ENCODE measurements at regions not wholly inside any gene's neighbourhood (a gene's known extent, or its start where the extent isn't known, plus 50 kb on each side); places are given as distances from the start of the nearest gene placed in this dataset.

DNA sequence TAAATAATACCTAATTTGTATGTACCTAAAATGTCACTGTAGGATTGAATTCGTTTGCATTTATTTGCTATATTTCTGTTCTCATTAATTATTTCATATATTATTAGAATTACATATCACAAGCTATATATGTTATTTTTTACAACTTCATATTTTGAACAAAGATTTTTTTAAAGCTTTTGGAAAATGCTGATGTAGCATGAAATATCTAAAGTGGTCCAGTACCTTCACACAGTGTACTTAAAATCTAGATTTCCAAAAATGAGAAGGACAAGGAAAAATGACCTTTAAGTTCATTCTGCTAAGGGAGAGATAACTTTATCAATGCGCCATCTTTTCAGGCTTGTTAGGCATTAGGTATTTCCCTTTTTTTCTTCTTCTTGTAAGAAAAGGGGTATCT, 71.8 kb downstream of the LARP7 start:
- Histone ChIP-seq H3K18ac (ENCODE audit: low read length) (no peak overlapping the region), H3K79me2 (ENCODE audit: control insufficient read depth, insufficient read depth, low read length, poor library complexity) (no peaks in the 10 kb centered on the region), H3K14ac (ENCODE audit: low read length) (no peak overlapping the region), H4K8ac (ENCODE audit: low read depth, low read length) (no peak overlapping the region), H3K36me3 (ENCODE audit: control insufficient read depth in 1 of 2, insufficient read depth in 2 of 2, low read length in 2 of 2) (no peaks in the 10 kb centered on the region), H2BK12ac (ENCODE audit: low read length) (no peak overlapping the region), H2AFZ (ENCODE audit: insufficient read depth, low read length, poor library complexity) (no peak overlapping the region), H3K79me1 (ENCODE audit: low read length) (no peaks in the 10 kb centered on the region), H2AK5ac (ENCODE audit: low read length) (no peak overlapping the region), H3K23ac (ENCODE audit: low read length) (no peak overlapping the region), H3K4me2 (ENCODE audit: low read length) (no peak overlapping the region), H3K4me3 (ENCODE audit: low read depth, low read length) (no peak overlapping the region), H2BK5ac (ENCODE audit: low read depth, low read length, poor library complexity) (no peak overlapping the region), H3K27me3 (ENCODE audit: insufficient read depth, low read length) (peaks cover 13% of the 10 kb centered on the region), H4K91ac (ENCODE audit: low read depth, low read length) (no peak overlapping the region), H3K9ac (ENCODE audit: low read length) (no peak overlapping the region), H3K27ac (ENCODE audit: low read depth, low read length) (no peak overlapping the region), H2BK120ac (ENCODE audit: insufficient read depth, low read length, poor library complexity) (no peak overlapping the region), H3K4ac (ENCODE audit: low read depth, low read length) (no peak overlapping the region), H3K4me1 (ENCODE audit: control insufficient read depth in 1 of 2, insufficient read depth in 2 of 2, low read length in 2 of 2) (peaks cover 0 to 3% of the 10 kb centered on the region in 2 experiments), H3K9me3 (ENCODE audit: insufficient read depth, low read depth, low read length) (peaks cover 2% of the 10 kb centered on the region), H4K12ac (ENCODE audit: low read depth, low read length) (no peak overlapping the region)
- no CpG with 5 or more reads among the region's 2 CpGs for WGBS (ENCODE audit: extremely low coverage, insufficient coverage, insufficient read length)
- no peak for DNase-seq

GRCh38 chr4:112714922-112715901, 78.3 kb downstream of the LARP7 start:
- H3K18ac ChIP-seq (ENCODE audit: low read length): no peak overlapping the region
- no CpG with 5 or more reads among the region's 11 CpGs for WGBS (ENCODE audit: extremely low coverage, insufficient coverage, insufficient read length)
- no peak overlapping the region for H3K4me3 ChIP-seq (ENCODE audit: low read depth, low read length)
- H3K27me3 ChIP-seq (ENCODE audit: insufficient read depth, low read length): no peaks in the 10 kb centered on the region
- H3K4me1 ChIP-seq (ENCODE audit: control insufficient read depth in 1 of 2, insufficient read depth in 2 of 2, low read length in 2 of 2): no peaks in the 10 kb centered on the region
- no peak overlapping the region for H3K4ac ChIP-seq (ENCODE audit: low read depth, low read length)
- no peak overlapping the region for H2AFZ ChIP-seq (ENCODE audit: insufficient read depth, low read length, poor library complexity)
- H2AK5ac ChIP-seq (ENCODE audit: low read length): no peak overlapping the region
- no peaks in the 10 kb centered on the region for H3K36me3 ChIP-seq (ENCODE audit: control insufficient read depth in 1 of 2, insufficient read depth in 2 of 2, low read length in 2 of 2)
- no peak for DNase-seq
- no peaks in the 10 kb centered on the region for H3K79me2 ChIP-seq (ENCODE audit: control insufficient read depth, insufficient read depth, low read length, poor library complexity)
- H3K14ac ChIP-seq (ENCODE audit: low read length): no peak overlapping the region
- no peak overlapping the region for H3K27ac ChIP-seq (ENCODE audit: low read depth, low read length)
- H2BK12ac ChIP-seq (ENCODE audit: low read length): no peak overlapping the region
- H3K9me3 ChIP-seq (ENCODE audit: insufficient read depth, low read depth, low read length): no peaks in the 10 kb centered on the region
- H2BK5ac ChIP-seq (ENCODE audit: low read depth, low read length, poor library complexity): no peak overlapping the region
- no peak overlapping the region for H3K23ac ChIP-seq (ENCODE audit: low read length)
- H3K79me1 ChIP-seq (ENCODE audit: low read length): no peaks in the 10 kb centered on the region
- no peak overlapping the region for H4K8ac ChIP-seq (ENCODE audit: low read depth, low read length)
- H4K91ac ChIP-seq (ENCODE audit: low read depth, low read length): no peak overlapping the region
- no peak overlapping the region for H2BK120ac ChIP-seq (ENCODE audit: insufficient read depth, low read length, poor library complexity)
- no peak overlapping the region for H3K4me2 ChIP-seq (ENCODE audit: low read length)
- H4K12ac ChIP-seq (ENCODE audit: low read depth, low read length): no peak overlapping the region
- H3K9ac ChIP-seq (ENCODE audit: low read length): no peak overlapping the region

- H3K23ac ChIP-seq (ENCODE audit: low read length): no peak overlapping the region
- H2AFZ ChIP-seq (ENCODE audit: insufficient read depth, low read length, poor library complexity): no peak overlapping the region
- WGBS (ENCODE audit: extremely low coverage, insufficient coverage, insufficient read length): no CpG with 5 or more reads among the region's 1 CpG
- H3K27me3 ChIP-seq (ENCODE audit: insufficient read depth, low read length): no peaks in the 10 kb centered on the region
- no peaks in the 10 kb centered on the region for H3K79me1 ChIP-seq (ENCODE audit: low read length)
- H3K4me3 ChIP-seq (ENCODE audit: low read depth, low read length): no peak overlapping the region
- H3K9ac ChIP-seq (ENCODE audit: low read length): no peak overlapping the region
- no peaks in the 10 kb centered on the region for H3K79me2 ChIP-seq (ENCODE audit: control insufficient read depth, insufficient read depth, low read length, poor library complexity)
- no peak overlapping the region for H2BK120ac ChIP-seq (ENCODE audit: insufficient read depth, low read length, poor library complexity)
- H4K12ac ChIP-seq (ENCODE audit: low read depth, low read length): no peak overlapping the region
- no peak overlapping the region for H3K4me2 ChIP-seq (ENCODE audit: low read length)
- DNase-seq: no peak
- H3K27ac ChIP-seq (ENCODE audit: low read depth, low read length): no peak overlapping the region
- no peak overlapping the region for H3K14ac ChIP-seq (ENCODE audit: low read length)
- H3K4me1 ChIP-seq (ENCODE audit: control insufficient read depth in 1 of 2, insufficient read depth in 2 of 2, low read length in 2 of 2): no peaks in the 10 kb centered on the region
- H4K91ac ChIP-seq (ENCODE audit: low read depth, low read length): no peak overlapping the region
- H3K18ac ChIP-seq (ENCODE audit: low read length): no peak overlapping the region
- H4K8ac ChIP-seq (ENCODE audit: low read depth, low read length): no peak overlapping the region
- no peak overlapping the region for H2BK5ac ChIP-seq (ENCODE audit: low read depth, low read length, poor library complexity)
- no peaks in the 10 kb centered on the region for H3K9me3 ChIP-seq (ENCODE audit: insufficient read depth, low read depth, low read length)
- H2BK12ac ChIP-seq (ENCODE audit: low read length): no peak overlapping the region
- no peaks in the 10 kb centered on the region for H3K36me3 ChIP-seq (ENCODE audit: control insufficient read depth in 1 of 2, insufficient read depth in 2 of 2, low read length in 2 of 2)
- H3K4ac ChIP-seq (ENCODE audit: low read depth, low read length): no peak overlapping the region
- no peak overlapping the region for H2AK5ac ChIP-seq (ENCODE audit: low read length)
These were observed 80.9 kb downstream of the LARP7 start for GRCh38 chr4:112717856-112718255.

GRCh38 chr4:112721627-112722026, 84.7 kb downstream of the LARP7 start:
- Histone ChIP-seq H3K9me3 (ENCODE audit: insufficient read depth, low read depth, low read length) (no peaks in the 10 kb centered on the region), H3K27me3 (ENCODE audit: insufficient read depth, low read length) (no peaks in the 10 kb centered on the region)

More at GRCh38 chr4:112721627-112722026, 84.7 kb downstream of the LARP7 start:
- H3K23ac ChIP-seq (ENCODE audit: low read length): no peak overlapping the region
- H2AFZ ChIP-seq (ENCODE audit: insufficient read depth, low read length, poor library complexity): no peak overlapping the region
- H3K9ac ChIP-seq (ENCODE audit: low read length): no peak overlapping the region
- DNase-seq: no peak
- no peak overlapping the region for H3K18ac ChIP-seq (ENCODE audit: low read length)
- H3K4me2 ChIP-seq (ENCODE audit: low read length): no peak overlapping the region
- no peak overlapping the region for H4K8ac ChIP-seq (ENCODE audit: low read depth, low read length)
- H3K79me1 ChIP-seq (ENCODE audit: low read length): no peaks in the 10 kb centered on the region
- H3K4me1 ChIP-seq (ENCODE audit: control insufficient read depth in 1 of 2, insufficient read depth in 2 of 2, low read length in 2 of 2): no peaks in the 10 kb centered on the region
- no peaks in the 10 kb centered on the region for H3K79me2 ChIP-seq (ENCODE audit: control insufficient read depth, insufficient read depth, low read length, poor library complexity)
- no peak overlapping the region for H2BK120ac ChIP-seq (ENCODE audit: insufficient read depth, low read length, poor library complexity)
- H2BK5ac ChIP-seq (ENCODE audit: low read depth, low read length, poor library complexity): no peak overlapping the region
- H3K4me3 ChIP-seq (ENCODE audit: low read depth, low read length): no peak overlapping the region
- no peak overlapping the region for H2AK5ac ChIP-seq (ENCODE audit: low read length)
- H4K91ac ChIP-seq (ENCODE audit: low read depth, low read length): no peak overlapping the region
- no peak overlapping the region for H3K14ac ChIP-seq (ENCODE audit: low read length)
- H3K4ac ChIP-seq (ENCODE audit: low read depth, low read length): no peak overlapping the region
- no peak overlapping the region for H2BK12ac ChIP-seq (ENCODE audit: low read length)
- no peak overlapping the region for H4K12ac ChIP-seq (ENCODE audit: low read depth, low read length)
- no peak overlapping the region for H3K27ac ChIP-seq (ENCODE audit: low read depth, low read length)
- H3K36me3 ChIP-seq (ENCODE audit: control insufficient read depth in 1 of 2, insufficient read depth in 2 of 2, low read length in 2 of 2): no peaks in the 10 kb centered on the region

All from trophoblast cell (in vitro differentiated cells and primary cell).